ENCODE measurements at regions not wholly inside any gene's neighbourhood (a gene's known extent, or its start where the extent isn't known, plus 50 kb on each side); places are given as distances from the start of the nearest gene placed in this dataset.
"Not testable (repeated sequence)": the region's sequence is repeated elsewhere in the genome, so short reads cannot be mapped to it uniquely, and the experiment has no call there.

DNA sequence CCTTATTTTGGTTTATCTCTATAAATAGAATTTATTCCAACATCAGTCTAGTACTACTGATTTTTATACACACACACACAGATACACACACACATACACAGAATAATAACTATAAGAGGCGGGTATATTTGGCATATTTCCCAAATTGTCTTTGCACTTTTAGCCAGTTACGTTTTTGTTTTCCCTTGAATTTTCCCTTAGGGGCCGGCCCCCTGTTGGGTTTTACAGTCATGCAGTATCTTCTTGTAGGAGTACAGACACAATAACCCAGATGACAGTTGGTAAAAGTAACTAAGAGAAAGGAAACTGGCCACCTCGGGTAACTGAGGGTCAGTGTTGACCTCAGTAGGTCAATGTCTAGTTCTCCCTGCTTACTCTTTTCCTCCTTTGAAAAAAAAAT, 50.9 kb downstream of the DISP1 start:
- DNase-seq (ENCODE audit: low spot score), result no peak

DNA sequence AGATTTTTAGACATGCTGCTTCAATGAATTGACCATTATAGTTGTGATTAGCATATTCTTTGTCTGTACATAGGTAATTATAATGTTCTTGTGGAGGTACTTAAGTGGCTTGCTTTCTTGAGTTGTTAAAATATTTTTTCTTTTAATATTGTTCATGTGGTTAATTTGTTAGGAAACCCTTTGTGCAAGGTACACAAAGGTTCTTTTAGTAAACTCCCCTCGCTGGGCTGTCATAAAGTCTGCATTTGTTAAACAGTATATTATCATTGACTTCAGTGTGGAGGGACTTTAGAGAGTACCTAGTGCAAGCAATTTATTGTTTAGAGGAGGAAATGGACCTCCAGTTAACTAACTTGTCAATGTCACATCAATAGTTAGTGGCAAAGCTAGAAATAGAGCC, 52.5 kb downstream of the DISP1 start:
- no peak for DNase-seq (ENCODE audit: low spot score)

DNA sequence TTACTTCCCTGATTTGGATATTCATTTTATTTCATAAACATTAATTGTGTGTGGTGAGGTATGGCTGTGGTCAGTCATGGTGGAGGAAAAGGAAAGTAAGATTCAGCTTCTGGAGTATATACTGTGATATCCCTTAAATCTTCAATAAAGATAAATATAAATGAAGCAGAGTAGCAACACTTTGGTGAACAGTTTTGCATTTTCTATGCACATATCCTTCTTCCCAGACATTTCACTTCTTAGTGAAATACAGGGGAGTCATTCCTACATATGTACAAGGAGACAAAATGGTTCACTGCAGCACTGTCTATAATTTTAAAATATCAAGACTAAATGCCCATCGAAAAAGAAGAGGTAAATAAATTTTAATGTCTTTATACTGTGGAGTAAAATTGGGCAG, 61.3 kb downstream of the DISP1 start:
- DNase-seq (ENCODE audit: low spot score), result no peak

DNA sequence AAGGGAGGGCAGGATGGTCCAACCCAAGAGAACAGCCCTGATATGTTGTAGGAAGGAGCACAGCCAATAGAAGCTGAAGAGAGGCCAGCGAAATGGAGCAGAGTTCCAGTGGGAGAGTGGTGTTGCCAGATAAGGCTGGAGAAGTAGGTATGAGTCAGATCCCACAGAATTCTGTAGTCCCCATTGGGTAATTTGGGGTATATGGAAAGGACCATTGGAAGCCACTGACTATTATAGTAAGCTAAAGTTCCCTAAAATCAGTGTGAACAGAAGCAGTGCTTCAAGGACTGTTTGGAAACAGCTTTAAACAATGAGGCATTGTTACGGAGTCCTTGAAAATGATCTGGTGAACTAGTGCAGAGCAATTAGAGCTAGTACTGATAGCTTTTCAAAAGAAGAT, 63.0 kb downstream of the DISP1 start:
- peak; percentile 6 for DNase-seq (ENCODE audit: low spot score)

DNA sequence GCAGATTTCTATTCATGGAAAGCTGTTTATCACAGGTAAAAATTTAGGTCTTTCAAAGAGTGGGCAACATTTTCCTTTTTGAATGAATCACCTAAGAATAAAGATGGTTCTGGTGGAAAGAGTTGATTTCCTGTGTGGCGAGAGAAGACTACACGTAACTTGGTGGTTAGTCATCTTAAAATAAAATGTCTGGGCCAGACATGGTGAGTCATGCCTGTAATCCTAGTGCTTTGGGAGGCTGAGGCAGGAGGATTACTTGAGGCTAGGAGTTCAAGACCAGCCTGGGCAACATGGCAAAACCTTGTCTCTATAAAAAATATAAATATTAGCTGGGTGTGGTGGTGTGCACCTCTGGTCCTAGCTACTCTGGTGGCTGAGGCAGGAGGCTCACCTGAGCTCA, 65.7 kb downstream of the DISP1 start:
- DNase-seq (ENCODE audit: low spot score), result peak; percentile 10

DNA sequence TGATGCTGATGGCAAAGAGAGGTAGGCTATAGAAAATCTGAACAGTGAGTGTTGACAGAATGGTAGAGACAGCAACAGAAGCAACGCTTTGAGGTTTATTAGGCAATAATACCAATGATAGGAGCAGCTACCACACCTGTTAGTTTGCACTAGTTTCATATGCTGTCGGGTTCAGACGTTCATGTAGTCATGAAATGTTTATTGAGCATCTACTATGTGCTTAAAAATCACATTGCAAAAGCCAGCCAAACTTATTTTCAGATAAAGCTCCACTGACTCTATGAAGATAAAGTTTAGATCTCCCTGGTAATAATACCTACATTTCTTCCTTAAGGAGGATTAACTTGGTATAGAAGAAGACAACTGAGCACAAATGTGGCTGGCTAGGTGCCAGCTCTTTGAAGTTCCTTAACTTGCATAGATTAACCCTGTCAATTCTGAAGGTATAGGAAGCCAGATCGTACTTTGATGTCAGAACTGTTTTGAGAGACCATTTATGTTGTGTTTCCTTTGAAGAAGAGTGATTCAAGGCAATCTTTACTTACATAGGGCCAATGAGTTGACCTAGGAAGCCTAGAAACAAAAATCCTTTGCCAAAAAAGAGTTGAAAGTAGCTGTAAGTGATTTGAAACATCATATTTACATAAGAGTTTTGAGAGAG, 71.5 kb downstream of the DISP1 start:
- DNase-seq (ENCODE audit: low spot score), result no peak

DNA sequence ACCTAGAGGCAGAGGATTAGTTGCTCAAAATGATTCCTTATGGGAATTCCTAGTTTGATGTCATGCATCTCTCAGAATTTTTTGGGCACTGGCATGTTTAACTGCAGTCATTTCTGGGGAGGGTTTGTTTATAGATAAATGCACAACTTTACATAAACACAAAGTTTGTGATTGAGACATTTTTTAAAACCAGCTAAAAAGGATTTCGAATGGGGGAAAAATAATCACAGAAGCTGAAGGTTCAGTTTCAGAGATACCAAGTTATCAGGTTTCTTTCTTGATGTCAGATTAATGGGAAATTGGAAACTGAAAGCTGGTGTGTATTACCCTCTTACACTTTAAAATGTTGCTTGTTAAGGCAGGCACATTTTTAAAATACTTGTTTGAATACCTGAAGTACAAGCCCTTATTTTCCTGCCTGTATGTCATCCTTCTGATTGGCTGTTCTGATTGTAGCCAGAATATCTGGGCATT, 72.1 kb downstream of the DISP1 start:
- DNase-seq (ENCODE audit: low spot score), result no peak

DNA sequence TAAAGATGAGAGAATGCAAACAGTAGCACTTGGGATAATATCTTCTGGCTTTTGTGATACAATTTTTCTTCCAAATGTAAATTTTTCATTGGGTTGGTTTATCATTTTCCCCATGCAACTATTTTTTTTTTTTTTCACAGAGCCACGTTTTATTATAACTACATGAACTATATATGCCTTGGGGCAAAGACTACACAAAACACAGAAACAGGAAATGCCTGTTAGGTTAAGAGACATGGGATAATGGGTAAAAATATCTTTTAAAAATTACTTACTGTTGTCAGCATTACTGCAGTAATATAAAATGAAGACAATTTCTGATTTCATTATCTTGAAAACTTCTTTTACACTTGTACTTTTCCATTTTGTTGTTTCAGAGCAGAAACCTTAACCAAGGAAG, 74.6 kb downstream of the DISP1 start:
- DNase-seq (ENCODE audit: low spot score), result no peak

DNA sequence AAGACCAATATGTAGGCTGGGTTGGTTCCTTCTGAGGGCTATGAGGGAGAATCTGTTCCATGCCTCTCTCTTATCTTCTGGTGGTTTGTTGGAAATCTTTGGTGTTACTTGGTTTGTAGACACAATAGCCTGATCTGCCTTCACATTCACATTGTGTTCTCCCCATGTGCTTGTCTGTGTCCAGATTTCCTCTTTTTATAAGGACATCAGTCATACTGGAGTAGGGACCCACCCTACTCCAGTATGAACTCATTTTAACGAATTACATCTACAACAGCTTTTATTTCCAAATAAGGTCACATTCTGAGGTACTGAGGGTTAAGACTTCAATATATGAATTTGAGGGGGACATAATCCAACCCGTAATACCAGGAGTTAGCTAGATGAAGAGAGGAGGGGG, 75.9 kb downstream of the DISP1 start:
- DNase-seq (ENCODE audit: low spot score), result no peak

DNA sequence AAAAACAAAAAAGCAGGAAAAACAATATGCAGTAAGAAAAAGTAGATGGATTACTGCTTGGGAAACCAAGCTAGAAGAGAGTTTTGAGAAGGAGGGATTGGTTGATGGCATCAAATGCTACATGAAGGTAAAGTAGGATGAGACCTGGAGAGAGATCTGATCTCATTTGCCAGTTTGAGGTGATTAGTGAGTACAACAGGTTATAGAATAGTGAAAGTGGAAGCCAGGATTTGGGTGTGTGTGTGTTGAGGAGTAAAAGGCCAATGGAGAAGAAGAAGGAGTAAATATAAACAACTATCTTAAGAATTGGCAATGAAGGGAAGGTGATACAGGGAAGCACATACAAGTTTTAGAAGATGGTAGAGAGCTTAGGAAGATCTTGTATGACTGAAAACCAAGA, 76.7 kb downstream of the DISP1 start:
- no peak for DNase-seq (ENCODE audit: low spot score)

DNA sequence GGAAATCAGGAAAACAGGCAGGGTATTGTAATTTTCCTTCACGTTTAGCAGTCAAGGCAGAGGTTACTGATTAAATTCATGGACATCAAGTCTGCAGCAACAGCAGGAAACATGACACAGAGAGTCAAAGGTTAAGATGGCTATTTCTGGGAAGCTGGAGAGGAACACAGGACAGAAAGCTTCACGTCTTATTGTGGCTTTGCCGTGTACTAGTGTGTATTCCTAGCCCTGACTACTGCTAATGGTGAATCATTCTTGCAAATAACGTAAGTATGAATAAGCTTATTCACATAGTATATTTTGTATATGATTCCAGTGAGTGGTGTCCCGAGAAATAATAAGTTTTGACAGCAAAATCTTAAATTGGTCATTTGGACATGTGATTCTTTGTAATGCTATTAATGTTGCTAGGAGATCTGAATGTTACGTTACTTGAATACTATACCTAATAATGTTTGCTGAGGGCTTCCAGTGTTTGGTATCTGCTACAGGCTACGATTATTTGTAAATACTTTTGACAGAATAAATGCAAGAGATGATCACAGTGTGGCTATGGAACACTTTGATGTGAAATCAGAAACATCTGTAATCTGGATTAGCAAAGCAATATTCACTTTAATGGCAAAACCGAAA, 77.4 kb downstream of the DISP1 start:
- no peak for DNase-seq (ENCODE audit: low spot score)

DNA sequence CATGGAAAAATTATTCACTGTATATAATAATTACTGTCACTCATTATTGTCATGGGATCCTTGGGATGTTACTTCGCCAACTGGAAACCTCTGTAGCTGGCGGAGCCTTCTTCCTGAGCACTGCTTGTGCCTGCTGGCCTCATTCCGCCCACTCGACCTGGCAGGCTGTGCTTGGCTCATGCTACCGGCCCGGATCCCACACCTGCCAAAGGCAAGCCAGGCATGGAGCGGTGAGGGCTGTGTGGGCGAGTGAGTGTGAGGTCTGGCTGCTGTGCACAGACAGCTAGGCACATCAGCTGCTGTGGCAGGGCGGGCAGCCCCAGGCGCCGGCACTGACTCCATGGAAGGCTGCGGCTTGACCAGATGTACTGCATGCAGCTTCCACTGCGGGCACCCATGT, 78.4 kb downstream of the DISP1 start:
- DNase-seq (ENCODE audit: low spot score), result no peak

DNA sequence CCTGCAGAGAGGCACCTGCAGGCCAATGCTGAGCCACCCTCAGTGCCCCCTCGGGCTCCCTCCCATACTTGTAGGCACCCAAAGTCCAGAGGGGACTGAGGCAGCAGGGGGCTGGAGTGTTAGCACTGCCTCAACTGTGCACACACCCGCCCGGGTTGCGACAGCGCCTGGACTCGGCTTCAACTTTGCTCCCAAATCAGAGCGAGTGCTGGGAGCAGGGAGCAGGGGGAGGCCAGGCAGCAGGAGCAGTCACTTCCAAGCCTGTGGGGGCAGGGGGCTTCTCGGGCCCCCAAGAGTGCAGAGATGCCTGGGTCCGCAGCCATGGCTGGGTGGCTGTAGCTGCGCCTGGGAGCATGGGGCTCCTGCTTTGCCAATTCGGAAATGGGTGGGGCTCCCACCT, 79.5 kb downstream of the DISP1 start:
- no peak for DNase-seq (ENCODE audit: low spot score)

DNA sequence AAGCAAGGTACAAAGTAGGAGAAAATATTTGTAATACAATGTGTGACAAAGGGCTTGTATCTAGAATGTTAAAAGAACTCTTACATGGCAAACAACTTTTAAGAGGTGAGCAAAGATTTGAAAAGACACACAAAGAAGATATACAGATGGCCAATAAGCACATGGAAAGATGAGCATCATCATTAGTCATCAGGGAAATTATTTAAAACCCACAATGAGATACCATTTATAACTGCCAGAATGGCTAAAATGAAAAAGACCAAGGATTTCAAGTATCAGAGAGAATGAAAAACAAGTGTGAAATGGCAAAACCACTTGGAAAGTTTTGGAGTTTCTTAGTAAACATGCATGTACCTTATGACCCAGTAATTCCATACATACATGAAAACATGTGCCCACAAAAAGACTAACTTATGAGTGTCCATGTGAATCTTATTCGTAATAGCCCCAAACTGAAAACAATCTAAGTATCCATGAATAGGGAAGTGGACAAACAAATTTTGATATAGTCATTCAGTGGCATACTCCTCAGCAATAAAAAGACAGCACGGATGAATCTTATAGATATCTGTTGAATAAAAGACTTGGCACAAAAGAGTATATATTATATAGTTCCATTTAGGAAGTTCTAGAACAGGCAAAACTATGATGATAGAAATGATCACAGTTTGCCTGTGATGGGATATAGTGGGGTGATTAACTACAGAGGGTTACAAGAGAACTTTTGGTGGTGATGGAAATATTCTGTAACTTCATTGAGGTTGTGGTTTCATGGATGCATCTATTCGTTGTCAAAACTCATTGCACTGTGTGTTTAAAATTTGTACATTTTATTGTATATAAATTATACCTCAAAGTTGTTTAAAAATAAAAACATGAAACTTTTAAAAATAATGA, 82.0 kb downstream of the DISP1 start:
- DNase-seq (ENCODE audit: low spot score), result peak; percentile 19

DNA sequence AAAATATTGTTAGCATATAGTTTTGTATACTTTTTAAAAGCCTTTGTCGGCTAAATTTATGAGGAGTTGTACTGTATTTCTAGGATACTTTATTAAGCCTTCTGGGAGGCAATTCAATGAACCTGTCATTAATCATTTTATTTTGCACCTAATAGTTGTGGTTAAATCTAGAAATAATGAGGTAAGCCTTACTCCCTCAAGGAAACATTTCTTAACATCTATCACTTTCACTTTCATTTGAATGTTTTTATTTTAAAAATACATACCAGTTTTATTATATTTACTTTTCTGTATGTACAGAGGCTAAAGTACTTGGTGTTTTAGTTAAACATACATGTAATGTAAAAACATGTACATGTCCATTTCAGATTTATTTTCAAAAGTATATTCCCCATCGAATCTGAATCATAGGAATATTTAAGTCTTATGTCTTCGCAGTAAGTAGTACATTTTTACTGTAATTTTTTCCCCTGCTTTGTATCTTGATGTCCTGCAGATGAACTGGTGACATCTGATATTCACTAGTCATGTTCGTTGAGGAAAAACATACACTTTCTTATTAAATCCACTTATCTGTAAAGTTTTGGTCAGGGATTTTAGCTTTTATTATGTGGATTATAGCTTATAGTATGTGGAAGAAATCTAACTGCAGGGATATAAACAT, 82.8 kb downstream of the DISP1 start:
- DNase-seq (ENCODE audit: low spot score), result no peak

DNA sequence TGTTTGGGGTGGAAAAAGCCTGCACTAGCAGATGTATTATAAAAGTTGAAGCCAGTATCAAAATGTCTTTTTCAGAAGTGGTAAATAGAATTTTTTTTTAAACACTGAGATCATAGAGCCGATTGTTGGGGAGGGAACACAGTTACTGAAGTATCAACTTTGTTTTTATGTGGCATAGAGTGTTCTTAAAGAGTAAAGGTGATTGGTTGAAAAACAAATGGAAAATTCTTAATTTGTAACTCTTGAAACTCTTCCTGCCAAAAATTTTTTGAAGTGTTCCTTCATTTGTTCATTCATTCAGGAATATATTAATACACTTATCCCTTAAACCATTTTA, 83.3 kb downstream of the DISP1 start:
- DNase-seq (ENCODE audit: low spot score), result no peak

DNA sequence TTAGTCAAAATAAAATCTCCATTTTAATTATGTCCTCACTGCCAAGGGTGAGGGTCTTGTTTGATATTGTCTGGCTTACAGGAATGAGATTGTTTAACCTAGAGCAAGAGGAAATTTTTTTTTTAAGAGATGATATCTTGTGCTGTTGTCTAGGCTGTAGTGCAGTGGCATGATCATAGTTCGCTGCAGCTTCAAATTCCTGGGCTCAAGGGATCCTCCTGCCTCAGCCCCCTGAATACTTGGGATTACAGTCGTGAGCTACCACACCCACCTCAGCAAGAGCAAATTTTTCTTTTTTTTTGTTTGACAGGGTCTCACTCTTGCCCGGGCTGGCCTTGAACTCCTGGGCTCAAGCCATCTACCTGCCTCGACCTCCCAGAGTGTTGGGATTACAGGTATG, 84.6 kb downstream of the DISP1 start:
- no peak for DNase-seq (ENCODE audit: low spot score)

DNA sequence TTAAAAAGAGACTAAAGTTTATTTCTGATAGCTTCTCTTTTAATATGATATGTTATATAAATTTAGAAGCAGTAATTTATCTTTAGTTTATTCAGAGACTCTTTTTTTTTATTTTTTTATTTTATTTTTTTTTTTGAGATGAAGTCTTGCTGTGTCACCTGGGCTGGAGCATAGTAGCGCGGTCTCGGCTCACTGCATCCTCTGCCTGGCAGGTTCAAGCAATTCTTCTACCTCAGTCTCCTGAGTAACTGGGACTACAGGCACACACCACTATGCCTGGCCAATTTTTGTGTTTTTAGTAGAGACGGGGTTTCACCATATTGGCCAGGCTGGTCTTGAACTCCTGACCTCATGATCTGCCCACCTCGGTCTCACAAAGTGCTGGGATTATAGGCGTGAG, 89.6 kb downstream of the DISP1 start:
- no peak for DNase-seq (ENCODE audit: low spot score)

DNA sequence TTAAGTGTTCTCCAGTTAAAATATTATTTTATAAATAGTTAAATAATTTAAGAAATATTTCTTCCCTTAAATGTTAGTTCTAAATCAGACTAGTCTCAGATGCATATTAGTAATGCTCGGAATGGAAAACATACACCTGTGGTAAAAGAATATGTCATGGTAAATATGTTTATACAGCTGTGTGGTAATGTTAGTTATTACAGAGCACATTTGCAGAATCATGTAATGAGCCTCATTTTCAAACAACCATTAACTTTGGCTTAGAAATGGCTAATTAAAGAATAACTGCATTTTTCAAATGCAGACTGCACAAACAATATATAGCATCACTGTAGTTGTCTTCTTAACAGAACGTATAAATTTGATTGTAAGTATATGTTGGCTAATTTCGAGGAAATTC, 90.3 kb downstream of the DISP1 start:
- DNase-seq (ENCODE audit: low spot score), result no peak

DNA sequence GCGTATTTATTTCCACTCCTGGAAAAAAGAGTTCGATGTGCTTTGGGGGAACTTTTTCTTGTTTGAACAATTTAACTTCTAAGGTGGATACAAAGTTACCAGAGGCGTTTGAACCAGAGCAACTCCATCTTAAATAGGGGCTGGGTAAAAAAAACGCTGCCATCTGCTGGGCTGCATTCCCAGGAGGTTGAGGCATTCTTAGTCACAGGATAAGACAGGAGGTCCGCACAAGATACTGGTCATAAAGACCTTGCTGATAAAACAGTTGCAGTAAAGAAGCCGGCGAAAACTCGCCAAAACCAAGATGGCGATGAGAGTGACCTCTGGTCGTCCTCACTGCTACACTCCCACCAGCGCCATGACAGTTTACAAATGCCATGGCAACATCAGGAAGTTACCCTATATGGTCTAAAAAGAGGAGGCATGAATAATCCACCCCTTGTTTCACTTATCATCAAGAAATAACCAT, 91.5 kb downstream of the DISP1 start:
- not testable (repeated sequence) for DNase-seq (ENCODE audit: low spot score)

DNA sequence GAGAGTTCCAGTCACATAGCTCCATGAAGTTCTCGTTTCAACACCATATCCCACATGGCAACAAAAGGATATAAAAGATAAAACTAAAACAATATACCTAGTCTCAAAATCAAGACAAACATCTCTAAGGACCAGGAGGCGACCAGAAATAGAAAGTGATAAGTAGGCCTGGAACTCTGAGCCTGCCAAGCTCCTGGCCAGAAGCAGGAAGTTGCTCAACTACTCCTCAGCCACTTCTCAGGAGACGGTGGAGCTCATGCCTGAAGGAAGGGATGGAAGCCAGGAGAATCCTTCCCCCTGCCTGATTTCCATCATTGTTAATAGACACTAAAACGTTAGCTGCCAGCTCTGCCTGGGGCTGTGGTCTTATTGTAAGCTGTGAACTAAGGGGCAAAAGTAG, 94.7 kb downstream of the DISP1 start:
- DNase-seq (ENCODE audit: low spot score), result peak; percentile 81

DNA sequence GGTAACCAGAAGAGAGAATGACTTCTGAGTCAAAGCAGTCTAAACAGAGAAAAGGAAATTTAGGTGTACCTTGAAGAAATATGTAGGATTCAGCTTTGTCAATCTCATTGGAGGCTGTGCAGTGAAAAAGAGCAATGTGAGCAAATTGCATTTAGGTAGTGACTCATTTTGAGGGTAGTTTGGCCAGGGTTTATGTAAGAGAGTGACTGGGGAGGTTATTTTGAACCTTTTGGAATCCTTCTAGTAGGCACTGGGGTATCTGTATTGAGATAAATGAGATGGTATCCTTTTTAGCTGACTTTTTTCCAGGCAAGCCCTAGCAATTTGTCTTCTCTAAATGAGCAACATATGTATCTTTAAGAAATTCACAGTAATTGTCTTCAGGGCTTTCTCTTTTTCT, 95.9 kb downstream of the DISP1 start:
- peak; percentile 38 for DNase-seq (ENCODE audit: low spot score)

DNA sequence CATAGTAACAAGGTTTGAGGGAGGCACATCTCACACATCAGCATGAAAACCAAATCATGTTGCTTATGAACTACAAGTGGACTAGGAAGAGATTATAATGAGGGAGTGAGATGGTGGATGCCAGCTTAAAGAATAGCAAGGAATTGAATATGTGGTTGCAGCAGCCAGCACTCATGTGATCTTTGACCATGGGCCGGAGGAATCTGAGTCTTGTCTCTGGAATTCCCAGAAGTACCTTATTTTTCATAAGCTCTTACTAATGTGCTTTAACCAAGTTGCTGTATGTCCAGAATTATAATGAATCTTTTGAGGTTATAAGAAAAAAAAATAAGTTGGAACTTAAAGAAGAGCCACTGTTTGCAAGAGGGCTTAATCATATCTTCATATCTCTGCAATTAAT, 97.0 kb downstream of the DISP1 start:
- DNase-seq (ENCODE audit: low spot score), result no peak
